AG04449 (cell line): ENCODE measurements at regions not wholly inside any gene's neighbourhood (a gene's known extent, or its start where the extent isn't known, plus 50 kb on each side); places are given as distances from the start of the nearest gene placed in this dataset.

Experiments
- CTCF ChIA-PET: fragments of 350-600 bp; formaldehyde crosslinking; extraction: SDS; loops from one replicate; lab custom pipeline; 2021; ENCODE audit warnings: antibody characterized with exemption; lab: Yijun Ruan, JAX
- POLR2A ChIA-PET: fragments of 400-600, 350-600 bp; formaldehyde crosslinking; extraction: SDS; loops from one replicate; lab custom pipeline; 2020; ENCODE audit warnings: antibody characterized with exemption, inconsistent platforms; lab: Yijun Ruan, JAX
- DNase-seq: peaks from one replicate; pipeline ENCODE4 v3.0.0-alpha.2; 2010; ENCODE audit warnings: low read depth, low spot score
- H3K4me3 ChIP-seq: 2 replicates; pipeline ENCODE4 v1.5.1; 2011; ENCODE audit warnings: low read depth, mild to moderate bottlenecking, control low read depth, low read length
- CTCF ChIP-seq: IDR thresholded peaks from one replicate; pipeline ENCODE4 v1.5.1; 2011; ENCODE audit warnings: mild to moderate bottlenecking, moderate library complexity, low read length, control low read depth, inconsistent platforms; ENCODE audit not compliant: insufficient read depth; ENCODE audit errors: missing control alignments

- ChIA-PET CTCF (interaction anchor here (1.5 to 2.0 kb wide), 3 partner anchors 10 to 532 kb away, joined by 3 to 13 read pairs (median 4); no protein-coding TSS in a partner anchor), POLR2A (no interaction called here)
- no peak overlapping the region for H3K4me3 ChIP-seq
- no peak for TF ChIP-seq CTCF
- peak; percentile 49 for DNase-seq
Observed at GRCh38 chr5:136781464-136781863, 416.1 kb upstream of the TRPC7 start.

- H3K4me3 ChIP-seq = no peak overlapping the region
- no peak for DNase-seq
- ChIA-PET POLR2A (no interaction called here), CTCF (interaction anchor here (1.5 to 2.0 kb wide), 3 partner anchors 9 to 531 kb away, joined by 3 to 13 read pairs (median 4); no protein-coding TSS in a partner anchor)
- TF ChIP-seq CTCF = no peak
Observed at GRCh38 chr5:136780518-136780917, 415.2 kb upstream of the TRPC7 start.

- DNase-seq = peak; percentile 54
- no peak overlapping the region for H3K4me3 ChIP-seq
- CTCF ChIA-PET = interaction anchor here (0.9 to 1.5 kb wide), 2 partner anchors 138 to 412 kb away, joined by 4 to 12 read pairs; partner anchors contain the start of gene TRPC7
- POLR2A ChIA-PET = no interaction called here
- no peak for TF ChIP-seq CTCF
Observed at GRCh38 chr5:136776022-136776927, 410.9 kb upstream of the TRPC7 start.

GRCh38 chr5:136772491-136772890, 407.1 kb upstream of the TRPC7 start:
- ChIA-PET CTCF (interaction anchor here (0.8 to 9.9 kb wide), 7 partner anchors 8 to 523 kb away, joined by 3 to 230 read pairs (median 6); partner anchors contain the start of gene TRPC7), POLR2A (no interaction called here)
- H3K4me3 ChIP-seq = no peak overlapping the region
- no peak for TF ChIP-seq CTCF
- DNase-seq = no peak

GRCh38 chr5:136769900-136770684, 404.7 kb upstream of the TRPC7 start:
- TF ChIP-seq CTCF = peak; percentile 89
- DNase-seq = no peak
- POLR2A ChIA-PET = no interaction called here
- no peak overlapping the region for H3K4me3 ChIP-seq
- CTCF ChIA-PET = interaction anchor here (0.6 to 9.9 kb wide), 25 partner anchors 9 to 521 kb away, joined by 3 to 230 read pairs (median 4); partner anchors contain the start of gene TRPC7
